WI38 (cell line): ENCODE measurements at regions not wholly inside any gene's neighbourhood (a gene's known extent, or its start where the extent isn't known, plus 50 kb on each side); places are given as distances from the start of the nearest gene placed in this dataset.

Source experiments
- H3K4me3 ChIP-seq: 2 replicates; pipeline ENCODE4 v1.5.1; 2011; ENCODE audit warnings: low read depth, mild to moderate bottlenecking, control low read depth, low read length
- TF ChIP-seq, protein P1 (sequence below): IDR thresholded peaks from 2 replicates; pipeline ENCODE4 v1.5.1; 2012; ENCODE audit warnings: low read depth, mild to moderate bottlenecking, control low read depth, low read length

DNA sequence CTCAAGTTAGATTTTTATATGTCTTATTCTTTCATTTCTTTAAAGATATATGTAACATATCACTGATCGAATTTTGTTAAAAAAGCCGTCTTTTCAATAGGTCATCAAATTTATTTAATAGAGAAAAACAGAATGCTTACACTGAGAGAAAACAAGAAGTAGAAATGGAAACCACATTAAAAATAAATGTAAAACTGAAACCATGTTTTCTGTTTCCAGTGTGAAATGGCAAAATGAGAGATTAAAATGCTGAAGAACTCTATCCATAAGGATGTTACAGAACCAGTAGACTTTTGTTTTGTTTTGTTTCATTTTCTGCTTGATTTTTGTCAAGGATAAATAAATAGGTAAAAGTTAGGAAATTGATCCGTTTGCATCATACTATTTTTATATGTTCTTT lies 210.1 kb downstream of the PRDM9 start:
- no peak overlapping the region for H3K4me3 ChIP-seq
- TF ChIP-seq, protein P1, sequence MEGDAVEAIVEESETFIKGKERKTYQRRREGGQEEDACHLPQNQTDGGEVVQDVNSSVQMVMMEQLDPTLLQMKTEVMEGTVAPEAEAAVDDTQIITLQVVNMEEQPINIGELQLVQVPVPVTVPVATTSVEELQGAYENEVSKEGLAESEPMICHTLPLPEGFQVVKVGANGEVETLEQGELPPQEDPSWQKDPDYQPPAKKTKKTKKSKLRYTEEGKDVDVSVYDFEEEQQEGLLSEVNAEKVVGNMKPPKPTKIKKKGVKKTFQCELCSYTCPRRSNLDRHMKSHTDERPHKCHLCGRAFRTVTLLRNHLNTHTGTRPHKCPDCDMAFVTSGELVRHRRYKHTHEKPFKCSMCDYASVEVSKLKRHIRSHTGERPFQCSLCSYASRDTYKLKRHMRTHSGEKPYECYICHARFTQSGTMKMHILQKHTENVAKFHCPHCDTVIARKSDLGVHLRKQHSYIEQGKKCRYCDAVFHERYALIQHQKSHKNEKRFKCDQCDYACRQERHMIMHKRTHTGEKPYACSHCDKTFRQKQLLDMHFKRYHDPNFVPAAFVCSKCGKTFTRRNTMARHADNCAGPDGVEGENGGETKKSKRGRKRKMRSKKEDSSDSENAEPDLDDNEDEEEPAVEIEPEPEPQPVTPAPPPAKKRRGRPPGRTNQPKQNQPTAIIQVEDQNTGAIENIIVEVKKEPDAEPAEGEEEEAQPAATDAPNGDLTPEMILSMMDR, result no peak

- TF ChIP-seq, protein P1, result no peak
- H3K4me3 ChIP-seq, result no peak overlapping the region
Measured at GRCh38 chr5:23718564-23718963, 211.2 kb downstream of the PRDM9 start.

DNA sequence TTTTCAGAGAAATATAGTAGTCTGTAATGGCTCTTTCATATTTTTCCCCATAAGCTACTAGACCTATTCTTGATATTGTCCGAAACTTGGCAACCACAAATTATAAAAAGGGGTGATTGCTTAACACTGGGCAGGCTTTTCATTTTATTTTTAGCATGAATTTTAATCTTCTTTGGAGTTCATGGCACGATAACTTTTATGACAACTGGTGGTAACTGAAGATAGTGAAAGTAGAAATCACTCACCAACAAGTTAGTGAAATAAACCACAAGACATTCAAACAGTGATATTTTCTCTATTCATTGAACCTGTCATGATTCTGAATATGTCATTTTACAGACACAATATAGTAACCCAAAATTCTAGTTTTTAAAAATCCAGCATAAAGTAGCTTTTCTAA lies 213.9 kb downstream of the PRDM9 start:
- H3K4me3 ChIP-seq, result no peak overlapping the region
- TF ChIP-seq, protein P1, result no peak

DNA sequence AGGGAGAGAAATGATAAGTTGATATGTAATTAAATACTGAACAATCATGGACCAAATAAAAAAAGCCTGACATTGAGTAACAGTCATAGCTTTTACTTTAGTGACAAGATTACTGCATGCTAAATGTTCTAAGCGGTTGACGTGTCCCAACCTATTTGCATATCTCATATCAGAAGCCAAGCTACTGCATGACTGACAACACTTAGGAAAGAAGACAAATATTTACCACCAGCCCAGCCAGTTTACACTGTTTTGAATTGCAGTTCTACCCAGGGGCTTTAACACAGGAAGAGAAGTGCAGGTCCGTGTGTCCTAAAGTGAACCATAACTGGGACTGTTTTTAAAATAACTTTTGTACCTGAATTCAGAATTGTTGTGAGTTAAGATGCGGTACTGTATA lies 219.9 kb downstream of the PRDM9 start:
- TF ChIP-seq, protein P1, result no peak
- H3K4me3 ChIP-seq, result no peak overlapping the region

DNA sequence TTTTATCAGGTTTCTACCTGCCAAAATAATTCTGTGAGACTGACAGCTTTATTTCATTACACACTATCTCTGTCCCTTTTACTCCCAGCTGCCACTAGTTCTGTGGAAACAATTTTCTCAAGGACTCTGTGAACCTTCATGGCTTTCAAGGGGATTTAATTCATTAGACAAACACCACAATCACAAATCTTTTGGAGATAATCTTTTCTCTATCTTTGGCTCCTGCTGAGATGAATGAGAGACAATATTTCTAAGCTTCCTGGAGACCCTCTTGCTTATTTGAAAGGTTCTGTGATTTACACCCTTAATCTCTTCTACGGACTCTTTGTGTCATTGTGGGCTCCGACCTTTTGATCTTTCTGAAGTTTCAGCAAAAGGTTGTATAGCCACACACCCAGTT lies 222.6 kb downstream of the PRDM9 start:
- TF ChIP-seq, protein P1, result no peak

DNA sequence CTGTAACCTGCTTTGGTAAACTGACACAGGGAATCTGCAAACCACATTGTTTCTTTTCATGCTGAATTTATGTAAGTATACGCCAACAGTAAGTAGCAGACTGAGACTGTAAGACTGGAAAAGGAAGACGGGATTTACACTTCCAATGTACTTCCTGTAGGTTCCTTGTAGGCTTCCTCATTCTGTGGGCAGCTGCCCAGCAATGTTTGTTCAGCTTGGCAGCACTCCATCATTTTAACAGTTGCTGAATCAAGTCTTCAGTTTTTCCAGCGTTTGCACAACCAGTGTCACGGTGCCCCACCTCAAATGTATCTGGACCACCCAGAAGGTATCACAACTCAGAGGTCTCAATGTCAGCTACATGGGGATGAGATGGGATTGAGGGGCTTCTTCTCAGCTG lies 232.6 kb downstream of the PRDM9 start:
- no peak overlapping the region for H3K4me3 ChIP-seq
- TF ChIP-seq, protein P1, result no peak

More for the DNA sequence above, 222.6 kb downstream of the PRDM9 start:
- H3K4me3 ChIP-seq, result no peak overlapping the region

DNA sequence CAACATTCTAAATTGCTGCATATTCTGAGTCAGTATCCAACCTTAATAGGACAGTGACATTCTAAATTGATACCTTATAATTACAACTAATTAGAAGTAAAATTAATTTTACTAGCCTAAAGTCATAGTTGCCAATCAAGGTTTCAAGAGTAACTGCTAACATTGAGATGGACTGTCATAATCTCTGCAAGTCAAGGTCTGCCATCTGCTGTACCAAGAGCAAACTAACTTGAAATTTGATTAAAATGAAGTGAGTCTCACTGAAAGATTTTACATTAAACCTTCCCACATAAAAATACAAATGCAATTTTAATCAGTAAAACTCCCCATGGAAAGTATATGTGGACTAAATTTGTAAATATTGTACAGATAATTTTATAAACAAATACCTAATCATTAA lies 235.3 kb downstream of the PRDM9 start:
- TF ChIP-seq, protein P1, result no peak
- H3K4me3 ChIP-seq, result no peak overlapping the region
